ENCODE measurements at regions not wholly inside any gene's neighbourhood (a gene's known extent, or its start where the extent isn't known, plus 50 kb on each side); places are given as distances from the start of the nearest gene placed in this dataset.

GRCh38 chr14:89571491-89571890 is 154.5 kb upstream of the FOXN3 start:
- DNase-seq (no peak), ATAC-seq (ENCODE audit: low read depth) (no peak)
- ChIA-PET CTCF (no interaction called here), POLR2A (no interaction called here)
- intact Hi-C loops (cut with micrococcal nuclease), result no loop called here
- TF ChIP-seq, protein P1, sequence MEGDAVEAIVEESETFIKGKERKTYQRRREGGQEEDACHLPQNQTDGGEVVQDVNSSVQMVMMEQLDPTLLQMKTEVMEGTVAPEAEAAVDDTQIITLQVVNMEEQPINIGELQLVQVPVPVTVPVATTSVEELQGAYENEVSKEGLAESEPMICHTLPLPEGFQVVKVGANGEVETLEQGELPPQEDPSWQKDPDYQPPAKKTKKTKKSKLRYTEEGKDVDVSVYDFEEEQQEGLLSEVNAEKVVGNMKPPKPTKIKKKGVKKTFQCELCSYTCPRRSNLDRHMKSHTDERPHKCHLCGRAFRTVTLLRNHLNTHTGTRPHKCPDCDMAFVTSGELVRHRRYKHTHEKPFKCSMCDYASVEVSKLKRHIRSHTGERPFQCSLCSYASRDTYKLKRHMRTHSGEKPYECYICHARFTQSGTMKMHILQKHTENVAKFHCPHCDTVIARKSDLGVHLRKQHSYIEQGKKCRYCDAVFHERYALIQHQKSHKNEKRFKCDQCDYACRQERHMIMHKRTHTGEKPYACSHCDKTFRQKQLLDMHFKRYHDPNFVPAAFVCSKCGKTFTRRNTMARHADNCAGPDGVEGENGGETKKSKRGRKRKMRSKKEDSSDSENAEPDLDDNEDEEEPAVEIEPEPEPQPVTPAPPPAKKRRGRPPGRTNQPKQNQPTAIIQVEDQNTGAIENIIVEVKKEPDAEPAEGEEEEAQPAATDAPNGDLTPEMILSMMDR (IDR thresholded peaks at IDR 0.05), result no peak
- no peaks in the 10 kb centered on the region for H3K27me3 Mint-ChIP-seq
- H3K36me3 Mint-ChIP-seq (ENCODE audit: low read depth), result peaks cover 3% of the 10 kb centered on the region
- no peaks in the 10 kb centered on the region for H3K9me3 Mint-ChIP-seq
- no peak overlapping the region for H3K4me3 Mint-ChIP-seq
- H3K4me1 Mint-ChIP-seq, result peaks cover 28% of the 10 kb centered on the region
- H3K27ac Mint-ChIP-seq, result no peak overlapping the region

GRCh38 chr14:89566644-89567415 is 149.8 kb upstream of the FOXN3 start:
- TF ChIP-seq, protein P1 (IDR thresholded peaks at IDR 0.05), result no peak
- ChIA-PET CTCF (no interaction called here), POLR2A (interaction anchor here (0.8 kb wide), 1 partner anchor 136 kb away, joined by 4 read pairs; no protein-coding TSS in a partner anchor)
- H3K4me3 Mint-ChIP-seq, result no peak overlapping the region
- peaks cover 7% of the 10 kb centered on the region for H3K36me3 Mint-ChIP-seq (ENCODE audit: low read depth)
- no peaks in the 10 kb centered on the region for H3K9me3 Mint-ChIP-seq
- H3K4me1 Mint-ChIP-seq, result peaks cover 33% of the 10 kb centered on the region
- H3K27me3 Mint-ChIP-seq, result no peaks in the 10 kb centered on the region
- intact Hi-C loops (cut with micrococcal nuclease), result no loop called here
- H3K27ac Mint-ChIP-seq, result no peak overlapping the region
- ATAC-seq (ENCODE audit: low read depth) (no peak), DNase-seq (no peak)

GRCh38 chr14:89566180-89566579 is 149.1 kb upstream of the FOXN3 start:
- intact Hi-C loops (cut with micrococcal nuclease), result no loop called here
- TF ChIP-seq, protein P1 (IDR thresholded peaks at IDR 0.05), result no peak
- POLR2A ChIA-PET, result interaction anchor here (0.8 kb wide), 1 partner anchor 137 kb away, joined by 4 read pairs; no protein-coding TSS in a partner anchor
- H3K27ac Mint-ChIP-seq, result no peak overlapping the region
- no peak for ATAC-seq (ENCODE audit: low read depth)
- no peaks in the 10 kb centered on the region for H3K27me3 Mint-ChIP-seq
- no peak overlapping the region for H3K4me3 Mint-ChIP-seq
- H3K9me3 Mint-ChIP-seq, result no peaks in the 10 kb centered on the region
- DNase-seq, result no peak
- peaks cover 33% of the 10 kb centered on the region for H3K4me1 Mint-ChIP-seq
- peaks cover 11% of the 10 kb centered on the region for H3K36me3 Mint-ChIP-seq (ENCODE audit: low read depth)
- CTCF ChIA-PET, result no interaction called here

DNA sequence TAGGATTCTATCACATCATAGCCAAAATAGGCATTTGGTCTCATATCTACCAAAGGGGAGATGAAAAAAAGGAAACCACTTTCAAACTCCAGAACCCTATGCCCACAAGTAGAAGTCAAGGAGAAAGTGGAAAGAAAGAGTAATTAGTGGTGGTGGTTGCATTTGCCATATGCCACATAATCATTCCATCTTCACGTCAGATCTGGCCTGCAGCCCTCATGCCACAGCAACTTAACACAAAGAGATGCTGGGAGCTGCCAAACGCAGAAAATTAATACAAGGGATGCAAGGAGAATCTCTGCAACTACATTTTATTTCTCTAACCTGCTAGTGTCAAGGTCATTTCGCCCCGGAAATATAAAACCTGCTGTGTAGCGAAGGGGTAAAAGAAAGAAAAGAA is 148.6 kb upstream of the FOXN3 start:
- H3K4me1 Mint-ChIP-seq, result peaks cover 33% of the 10 kb centered on the region
- POLR2A ChIA-PET, result interaction anchor here (0.8 kb wide), 1 partner anchor 137 kb away, joined by 4 read pairs; no protein-coding TSS in a partner anchor
- CTCF ChIA-PET, result no interaction called here
- intact Hi-C loops (cut with micrococcal nuclease), result no loop called here
- H3K4me3 Mint-ChIP-seq, result no peak overlapping the region
- peaks cover 14% of the 10 kb centered on the region for H3K36me3 Mint-ChIP-seq (ENCODE audit: low read depth)
- ATAC-seq (ENCODE audit: low read depth), result no peak
- no peaks in the 10 kb centered on the region for H3K27me3 Mint-ChIP-seq
- no peaks in the 10 kb centered on the region for H3K9me3 Mint-ChIP-seq
- TF ChIP-seq, protein P1 (IDR thresholded peaks at IDR 0.05), result no peak
- H3K27ac Mint-ChIP-seq, result no peak overlapping the region
- DNase-seq, result no peak

GRCh38 chr14:89564989-89565388 is 148.0 kb upstream of the FOXN3 start:
- ChIA-PET CTCF (no interaction called here), POLR2A (interaction anchor here (0.6 to 1.0 kb wide), 2 partner anchors 55 to 134 kb away, joined by 3 to 5 read pairs; no protein-coding TSS in a partner anchor)
- no peaks in the 10 kb centered on the region for H3K27me3 Mint-ChIP-seq
- no peak overlapping the region for H3K27ac Mint-ChIP-seq
- no peak for ATAC-seq (ENCODE audit: low read depth)
- no peak overlapping the region for H3K4me3 Mint-ChIP-seq
- intact Hi-C loops (cut with micrococcal nuclease), result no loop called here
- H3K9me3 Mint-ChIP-seq, result no peaks in the 10 kb centered on the region
- H3K36me3 Mint-ChIP-seq (ENCODE audit: low read depth), result peaks cover 17% of the 10 kb centered on the region
- TF ChIP-seq, protein P1 (IDR thresholded peaks at IDR 0.05), result no peak
- peaks cover 30% of the 10 kb centered on the region for H3K4me1 Mint-ChIP-seq
- no peak for DNase-seq

All from activated B cell treated with CpG ODN at 0.5 μM for 24 hours (primary cell).